ENCODE measurements at regions not wholly inside any gene's neighbourhood (a gene's known extent, or its start where the extent isn't known, plus 50 kb on each side); places are given as distances from the start of the nearest gene placed in this dataset.
"Not testable (repeated sequence)": the region's sequence is repeated elsewhere in the genome, so short reads cannot be mapped to it uniquely, and the experiment has no call there.

DNA sequence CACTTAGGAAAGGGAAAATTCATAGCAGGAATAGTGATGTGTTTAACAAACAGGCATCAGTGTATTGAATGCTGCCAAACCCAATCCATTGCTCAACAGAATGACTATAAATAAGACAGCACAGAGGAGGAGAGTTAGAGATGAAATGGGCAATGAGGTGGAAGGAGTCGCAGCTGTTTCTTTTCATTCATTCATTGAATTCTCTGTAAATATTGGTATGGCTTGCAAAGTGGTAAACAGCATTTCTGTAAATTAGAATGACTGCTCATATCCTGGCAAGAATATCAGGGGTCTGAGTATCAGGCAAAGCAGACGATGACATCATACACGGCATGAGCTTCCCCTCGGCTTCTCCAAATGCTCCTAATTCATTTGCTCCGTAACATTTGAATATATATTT is 703.6 kb upstream of the SLC35B3 start:
- Mint-ChIP-seq H3K4me3 (no peak overlapping the region), H3K27me3 (no peaks in the 10 kb centered on the region), H3K9me3 (peaks cover 1 to 4% of the 10 kb centered on the region in 2 donors), H3K27ac (no peak overlapping the region), H3K4me1 (no peaks in the 10 kb centered on the region), H3K36me3 (no peaks in the 10 kb centered on the region)
- DNase-seq (no peak), ATAC-seq (replicated peaks) (no peak)

DNA sequence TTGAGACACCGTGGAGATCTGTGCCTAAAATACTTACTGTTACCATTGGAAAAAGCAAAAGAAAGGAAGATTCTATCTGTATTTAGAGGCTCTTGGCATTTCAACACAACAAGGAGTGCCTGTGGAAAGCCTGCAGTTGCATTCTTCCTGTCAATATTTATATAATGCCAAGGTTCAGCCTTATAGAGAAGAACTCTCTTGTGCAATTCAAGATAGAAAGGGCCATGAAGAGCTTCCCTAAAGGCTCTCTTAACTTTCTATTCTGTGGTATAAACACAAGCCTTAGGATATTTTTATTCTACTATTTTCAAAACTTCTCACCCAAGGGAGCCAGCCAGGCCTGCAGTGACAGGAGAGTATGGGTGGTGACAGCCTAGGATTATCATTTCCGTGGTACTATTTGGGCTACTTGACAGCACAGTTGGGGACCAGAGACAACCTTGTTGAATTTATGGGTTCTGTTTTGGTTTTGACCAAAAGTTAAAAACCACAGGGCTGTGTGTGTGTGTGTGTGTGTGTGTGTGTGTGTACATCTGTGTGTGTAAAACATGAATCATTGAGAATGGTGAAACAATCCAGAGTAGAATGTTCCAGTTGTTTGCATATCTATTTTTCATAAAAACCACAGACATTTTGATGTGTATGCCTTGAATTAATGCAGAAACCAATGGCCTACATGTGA is 700.9 kb upstream of the SLC35B3 start:
- no peaks in the 10 kb centered on the region for H3K36me3 Mint-ChIP-seq
- no peak overlapping the region for H3K27ac Mint-ChIP-seq
- DNase-seq (no peak), ATAC-seq (replicated peaks) (no peak)
- H3K4me3 Mint-ChIP-seq, result no peak overlapping the region
- H3K9me3 Mint-ChIP-seq, result peaks cover 0 to 4% of the 10 kb centered on the region in 2 donors
- no peaks in the 10 kb centered on the region for H3K27me3 Mint-ChIP-seq
- H3K4me1 Mint-ChIP-seq, result no peaks in the 10 kb centered on the region

DNA sequence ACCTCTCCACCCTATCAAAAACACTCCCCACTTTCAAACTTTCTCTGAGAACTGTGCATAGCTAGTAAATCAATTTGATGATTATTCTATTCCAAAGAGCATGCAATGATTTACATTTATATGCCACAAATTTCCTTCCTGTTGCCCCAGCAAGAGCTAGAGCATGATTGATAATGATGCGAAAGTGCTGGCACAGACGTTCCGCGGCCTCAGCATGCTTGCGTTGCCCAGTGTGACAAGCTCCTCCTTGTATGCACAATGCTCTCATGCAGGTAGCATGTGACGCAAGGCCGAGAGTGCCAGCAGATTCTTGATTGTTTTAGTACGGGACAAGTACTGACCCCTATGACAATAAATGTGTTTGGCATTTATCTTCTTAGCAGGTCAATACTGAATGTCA is 696.3 kb upstream of the SLC35B3 start:
- H3K27ac Mint-ChIP-seq, result no peak overlapping the region

DNA sequence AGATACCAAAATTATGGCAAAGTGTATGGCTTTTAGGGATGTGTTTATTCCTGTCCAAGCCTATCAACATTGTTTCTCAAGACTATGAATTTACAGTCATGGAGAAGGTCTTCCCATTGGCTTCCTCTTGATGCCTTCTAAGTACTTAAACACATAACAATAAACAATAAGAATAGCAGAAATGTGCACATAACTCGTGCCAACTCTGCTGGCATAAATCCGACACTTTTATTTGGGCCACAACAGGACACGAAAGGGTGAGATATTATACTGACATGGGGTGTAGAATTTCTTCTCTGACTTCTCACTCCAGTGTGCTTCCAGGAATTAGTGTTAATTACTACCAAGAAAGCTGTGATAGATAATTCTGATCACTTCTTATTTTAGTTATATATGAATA is 695.9 kb upstream of the SLC35B3 start:
- Mint-ChIP-seq H3K36me3 (no peaks in the 10 kb centered on the region), H3K27me3 (no peaks in the 10 kb centered on the region), H3K4me3 (no peak overlapping the region), H3K4me1 (no peaks in the 10 kb centered on the region), H3K9me3 (no peaks in the 10 kb centered on the region), H3K27ac (no peak overlapping the region)
- no peak for DNase-seq
- ATAC-seq (replicated peaks), result no peak

More for the DNA sequence above, 696.3 kb upstream of the SLC35B3 start:
- ATAC-seq (replicated peaks), result no peak
- no peak overlapping the region for H3K4me3 Mint-ChIP-seq
- no peaks in the 10 kb centered on the region for H3K9me3 Mint-ChIP-seq
- H3K36me3 Mint-ChIP-seq, result no peaks in the 10 kb centered on the region
- no peaks in the 10 kb centered on the region for H3K27me3 Mint-ChIP-seq
- DNase-seq, result no peak
- H3K4me1 Mint-ChIP-seq, result no peaks in the 10 kb centered on the region

DNA sequence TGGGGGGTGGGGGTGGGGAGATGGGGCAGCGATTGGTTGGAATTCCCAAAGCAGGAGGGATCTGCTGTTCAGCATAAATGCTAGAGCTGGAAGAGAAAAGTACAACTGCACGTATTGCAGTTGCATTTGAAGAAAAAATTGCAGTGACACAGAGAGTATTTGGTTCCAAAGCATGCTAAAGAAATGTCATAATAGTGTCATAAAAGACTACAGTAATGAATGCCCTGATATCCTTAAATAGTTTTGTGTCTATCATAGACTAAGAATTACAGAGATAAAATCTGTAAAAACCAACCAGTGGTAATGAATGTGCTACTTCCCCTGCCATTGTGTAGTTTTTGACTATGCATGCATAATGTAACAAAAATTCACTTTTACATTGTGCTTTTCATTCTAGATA is 693.6 kb upstream of the SLC35B3 start:
- Mint-ChIP-seq H3K9me3 (no peaks in the 10 kb centered on the region), H3K27me3 (no peaks in the 10 kb centered on the region), H3K4me3 (no peak overlapping the region), H3K36me3 (no peaks in the 10 kb centered on the region), H3K4me1 (no peaks in the 10 kb centered on the region), H3K27ac (no peak overlapping the region)
- DNase-seq, result no peak
- ATAC-seq (replicated peaks), result no peak

DNA sequence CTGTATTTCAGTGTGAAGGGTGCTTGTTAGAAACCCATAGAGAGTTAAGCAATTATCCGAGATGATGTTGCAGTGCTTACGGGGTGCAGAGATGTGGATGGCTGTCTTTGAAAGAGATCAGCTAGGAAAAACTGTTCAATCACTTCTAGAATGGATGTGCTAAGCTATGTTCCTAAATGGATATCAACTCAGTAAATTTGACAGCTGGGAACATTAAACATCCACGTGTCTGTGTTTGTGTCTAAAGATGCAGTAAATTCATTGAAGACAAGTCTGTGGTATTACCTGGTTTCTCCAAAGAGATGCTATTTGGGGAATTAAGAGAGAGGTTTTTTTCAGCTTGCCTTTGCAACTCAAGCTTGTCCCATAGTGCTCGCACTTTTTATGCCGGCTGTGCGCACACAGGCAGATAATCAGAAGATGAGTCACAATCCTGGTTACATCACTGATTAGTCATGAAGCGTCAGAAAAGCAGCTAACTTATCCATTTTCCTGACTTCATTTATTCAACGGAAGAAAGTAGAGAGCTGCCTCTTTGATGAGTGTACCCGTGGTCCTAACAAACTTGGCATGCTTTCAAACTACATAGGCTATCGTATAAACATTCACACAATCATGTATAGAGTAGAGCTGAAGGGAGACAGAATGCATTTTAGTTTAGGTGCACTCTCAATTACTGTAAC is 691.7 kb upstream of the SLC35B3 start:
- Mint-ChIP-seq H3K27ac (no peak overlapping the region), H3K4me1 (no peaks in the 10 kb centered on the region), H3K36me3 (no peaks in the 10 kb centered on the region), H3K27me3 (no peaks in the 10 kb centered on the region), H3K9me3 (no peaks in the 10 kb centered on the region), H3K4me3 (no peak overlapping the region)
- no peak for DNase-seq
- no peak for ATAC-seq (replicated peaks)

DNA sequence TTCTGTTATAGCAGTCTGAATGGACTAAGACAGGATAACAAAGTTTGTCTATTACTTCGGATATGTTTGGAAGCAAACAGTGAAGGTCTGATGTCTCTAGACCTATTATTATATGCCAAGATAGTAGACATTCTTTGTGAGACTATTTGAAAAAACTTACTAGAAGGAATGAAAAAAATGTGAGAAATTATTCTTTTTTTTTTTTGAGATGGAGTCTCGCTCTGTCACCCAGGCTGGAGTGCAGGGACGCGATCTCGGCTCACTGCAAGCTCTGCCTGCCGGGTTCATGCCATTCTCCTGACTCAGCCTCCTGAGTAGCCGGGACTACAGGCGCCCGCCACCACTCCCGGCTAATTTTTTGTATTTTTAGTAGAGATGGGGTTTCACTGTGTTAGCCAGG is 690.7 kb upstream of the SLC35B3 start:
- H3K4me1 Mint-ChIP-seq; H3K27ac Mint-ChIP-seq; ATAC-seq (replicated peaks); H3K36me3 Mint-ChIP-seq; H3K27me3 Mint-ChIP-seq; H3K4me3 Mint-ChIP-seq; H3K9me3 Mint-ChIP-seq; DNase-seq: not testable (repeated sequence)

DNA sequence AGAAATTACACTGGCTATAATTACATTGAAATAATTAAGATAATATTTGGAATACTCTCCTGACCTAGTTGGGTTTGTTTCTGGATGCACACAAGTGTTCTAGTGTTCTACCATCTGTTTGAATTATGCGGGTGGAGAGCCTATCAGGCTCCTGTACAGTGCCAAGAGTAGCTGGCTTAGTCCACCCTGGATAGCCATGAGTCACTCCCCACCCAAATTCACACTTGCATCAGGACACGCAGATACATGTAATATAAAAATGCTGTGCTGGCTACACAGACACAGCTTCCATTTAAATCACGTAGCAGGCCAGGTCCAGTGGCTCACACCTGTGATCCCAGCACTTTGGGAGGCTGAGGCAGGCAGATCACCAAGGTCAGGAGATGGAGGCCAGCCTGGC is 686.2 kb upstream of the SLC35B3 start:
- no peaks in the 10 kb centered on the region for H3K4me1 Mint-ChIP-seq

DNA sequence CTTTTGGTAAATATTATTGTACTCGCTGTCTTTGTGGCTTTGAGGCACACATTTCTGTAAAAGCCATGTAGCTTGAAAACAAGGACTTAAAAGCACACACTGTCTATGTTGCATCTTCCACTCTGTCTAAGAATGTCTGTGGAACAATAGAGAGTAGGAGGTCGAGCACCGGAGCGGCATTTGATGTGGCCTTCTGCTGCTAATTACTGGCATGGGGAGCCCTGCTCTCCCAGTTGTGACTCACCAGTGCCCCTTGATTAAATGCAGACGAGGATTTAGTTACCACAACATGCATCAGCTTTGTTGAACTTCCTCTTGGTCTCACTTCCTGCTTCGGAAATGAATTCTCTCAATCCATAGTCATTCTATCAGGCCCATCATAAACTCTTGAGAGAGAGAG is 680.7 kb upstream of the SLC35B3 start:
- Mint-ChIP-seq H3K27ac (no peak overlapping the region), H3K9me3 (peaks cover 0 to 1% of the 10 kb centered on the region in 2 donors), H3K4me1 (no peaks in the 10 kb centered on the region), H3K36me3 (no peaks in the 10 kb centered on the region), H3K4me3 (no peak overlapping the region), H3K27me3 (no peaks in the 10 kb centered on the region)
- DNase-seq (no peak), ATAC-seq (replicated peaks) (no peak)

More for the DNA sequence above, 686.2 kb upstream of the SLC35B3 start:
- no peaks in the 10 kb centered on the region for H3K27me3 Mint-ChIP-seq
- ATAC-seq (replicated peaks) (no peak), DNase-seq (no peak)
- H3K4me3 Mint-ChIP-seq, result no peak overlapping the region
- no peaks in the 10 kb centered on the region for H3K36me3 Mint-ChIP-seq
- no peaks in the 10 kb centered on the region for H3K9me3 Mint-ChIP-seq
- H3K27ac Mint-ChIP-seq, result no peak overlapping the region

DNA sequence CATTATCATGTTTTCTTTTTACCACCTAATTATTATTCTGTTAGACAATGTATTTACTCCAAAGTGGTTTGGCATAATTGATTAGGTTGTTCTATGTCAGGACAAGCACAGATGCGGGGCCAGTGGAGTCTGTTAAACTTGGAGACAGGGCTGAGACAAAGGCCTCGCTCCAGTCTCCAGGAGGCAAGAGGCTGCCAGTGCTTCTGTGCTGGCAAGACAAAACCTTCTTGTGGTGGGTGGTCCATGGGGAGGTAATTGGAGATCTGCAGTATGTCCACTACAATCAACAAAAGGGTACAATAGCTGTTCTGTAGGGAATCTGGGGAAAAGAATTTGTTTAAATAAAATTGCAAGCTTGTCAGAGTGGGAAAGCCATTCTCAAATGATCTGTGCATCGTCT is 677.2 kb upstream of the SLC35B3 start:
- no peaks in the 10 kb centered on the region for H3K4me1 Mint-ChIP-seq
- no peak overlapping the region for H3K27ac Mint-ChIP-seq
- no peak for DNase-seq
- no peaks in the 10 kb centered on the region for H3K27me3 Mint-ChIP-seq
- H3K36me3 Mint-ChIP-seq, result no peaks in the 10 kb centered on the region
- no peak for ATAC-seq (replicated peaks)
- peaks cover 0 to 1% of the 10 kb centered on the region in 2 donors for H3K9me3 Mint-ChIP-seq
- no peak overlapping the region for H3K4me3 Mint-ChIP-seq

DNA sequence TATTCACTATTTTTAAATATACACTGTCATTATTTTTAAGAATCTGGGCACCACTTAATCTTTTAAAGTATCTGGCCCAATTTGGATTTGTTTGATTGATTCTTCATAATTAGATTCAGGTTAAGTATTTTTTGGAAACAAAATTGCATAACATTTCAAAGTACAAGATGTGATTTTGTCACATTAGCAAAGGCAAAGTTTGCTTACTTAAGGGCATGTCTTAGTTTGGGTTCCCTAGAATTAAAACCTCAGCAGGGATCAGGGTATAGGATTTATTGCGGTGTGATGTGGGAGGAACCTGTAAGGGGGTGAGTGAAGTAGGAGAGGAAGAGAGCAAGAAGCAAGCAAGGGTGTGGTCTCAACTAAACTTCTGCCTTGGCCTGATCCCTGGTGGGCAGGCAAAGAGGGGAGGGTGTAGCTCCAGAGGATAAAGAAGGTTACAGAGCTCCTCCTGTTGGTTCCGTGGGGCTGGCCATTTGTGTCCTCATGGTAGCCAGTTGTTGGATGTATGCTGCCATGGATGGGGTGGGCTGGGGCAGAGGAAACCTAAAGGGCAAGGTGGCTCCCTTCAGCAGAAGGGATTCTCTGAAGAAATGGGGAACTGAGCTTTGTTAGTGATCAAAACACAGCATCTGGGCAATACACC is 668.7 kb upstream of the SLC35B3 start:
- no peak for DNase-seq
- Mint-ChIP-seq H3K4me1 (no peaks in the 10 kb centered on the region), H3K4me3 (no peak overlapping the region), H3K27ac (no peak overlapping the region), H3K27me3 (no peaks in the 10 kb centered on the region), H3K36me3 (no peaks in the 10 kb centered on the region), H3K9me3 (peaks cover 0 to 6% of the 10 kb centered on the region in 2 donors)
- no peak for ATAC-seq (replicated peaks)

DNA sequence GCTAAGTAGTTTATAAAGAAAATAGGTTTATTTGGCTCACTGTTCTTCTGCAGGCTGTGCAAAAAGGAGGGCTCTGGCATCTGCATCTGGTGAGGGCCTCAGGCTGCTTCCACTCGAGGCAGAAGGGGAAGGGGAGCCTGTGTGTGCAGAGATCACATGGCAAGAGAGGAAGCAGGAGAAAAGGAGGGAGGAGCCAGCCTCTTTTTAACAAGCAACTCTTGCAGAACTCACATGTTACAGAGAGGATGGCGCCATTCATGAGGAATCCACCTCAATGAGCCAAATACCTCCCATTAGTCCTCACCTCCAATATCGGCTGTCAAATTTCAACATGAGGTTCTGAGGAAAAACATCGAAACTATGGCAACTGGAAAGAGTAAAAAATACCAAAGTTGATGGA is 666.6 kb upstream of the SLC35B3 start:
- no peaks in the 10 kb centered on the region for H3K36me3 Mint-ChIP-seq
- DNase-seq (no peak), ATAC-seq (replicated peaks) (no peak)
- H3K27me3 Mint-ChIP-seq, result no peaks in the 10 kb centered on the region
- no peak overlapping the region for H3K4me3 Mint-ChIP-seq
- H3K9me3 Mint-ChIP-seq, result peaks cover 0 to 6% of the 10 kb centered on the region in 2 donors
- no peaks in the 10 kb centered on the region for H3K4me1 Mint-ChIP-seq
- H3K27ac Mint-ChIP-seq, result no peak overlapping the region

DNA sequence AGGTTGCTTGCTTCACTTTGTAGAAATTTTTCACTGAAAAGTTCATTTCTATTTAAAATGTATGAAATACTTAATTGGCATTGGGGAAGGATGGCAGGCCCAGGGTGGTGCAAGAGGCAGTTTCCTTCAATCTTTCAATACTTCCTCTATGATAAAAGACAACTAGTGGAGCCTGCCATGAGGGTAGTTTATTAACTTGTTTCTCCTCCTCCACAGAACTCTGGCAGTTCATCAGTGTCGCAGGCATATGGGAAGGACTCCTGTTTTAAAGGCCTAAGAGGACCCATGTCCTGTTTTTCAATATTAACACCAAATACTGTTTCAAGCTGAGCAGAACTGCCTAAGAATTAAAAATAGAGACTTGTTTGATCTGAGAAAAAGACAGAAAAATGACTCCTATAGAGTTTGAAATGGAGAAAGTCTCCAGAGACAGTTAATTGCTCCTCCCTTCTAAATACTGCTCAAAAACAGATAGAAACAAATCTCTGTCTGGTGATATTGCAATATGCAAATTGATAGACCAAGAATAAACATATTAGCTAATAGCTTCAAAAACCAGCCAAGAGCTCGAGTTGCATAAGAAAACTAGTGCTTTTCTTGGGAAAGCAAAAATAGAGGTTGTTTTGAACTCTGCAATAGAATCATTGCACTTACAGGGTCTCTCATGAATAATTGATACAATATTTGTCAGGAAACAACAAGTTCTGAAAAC is 665.7 kb upstream of the SLC35B3 start:
- no peak for DNase-seq
- Mint-ChIP-seq H3K4me3 (no peak overlapping the region), H3K27me3 (no peaks in the 10 kb centered on the region), H3K36me3 (no peaks in the 10 kb centered on the region), H3K4me1 (no peaks in the 10 kb centered on the region), H3K27ac (no peak overlapping the region), H3K9me3 (peaks cover 0 to 6% of the 10 kb centered on the region in 2 donors)
- no peak for ATAC-seq (replicated peaks)

DNA sequence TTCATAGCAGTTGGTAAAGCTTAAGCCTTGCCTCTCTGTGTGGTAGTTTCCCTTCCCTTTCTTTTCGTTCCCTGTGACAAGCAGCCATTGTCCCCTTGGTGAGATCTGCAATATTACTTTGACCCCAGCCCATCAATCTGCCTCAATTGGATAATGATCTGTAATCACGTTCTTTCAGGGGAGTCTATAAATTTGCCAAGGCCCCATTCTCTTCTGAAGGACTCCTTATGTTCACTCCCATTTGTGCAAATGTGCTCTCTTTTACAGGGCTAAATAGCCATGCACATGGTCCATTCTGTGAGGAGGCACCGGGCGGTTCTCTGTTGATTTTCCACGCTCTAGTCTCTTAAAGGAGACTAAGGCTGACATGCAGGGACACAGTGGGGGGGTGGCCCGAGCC is 660.4 kb upstream of the SLC35B3 start:
- no peaks in the 10 kb centered on the region for H3K4me1 Mint-ChIP-seq
- H3K4me3 Mint-ChIP-seq, result no peak overlapping the region
- H3K27me3 Mint-ChIP-seq, result no peaks in the 10 kb centered on the region
- no peak overlapping the region for H3K27ac Mint-ChIP-seq
- H3K9me3 Mint-ChIP-seq, result peaks cover 0 to 6% of the 10 kb centered on the region in 2 donors
- ATAC-seq (replicated peaks), result no peak
- H3K36me3 Mint-ChIP-seq, result no peaks in the 10 kb centered on the region
- no peak for DNase-seq

All from stimulated activated naive B cell treated with anti-CD40 and anti-IgM and Interleukin-4, amounts not matched to agents 10 μg/mL and 1 μg/mL and 100 μg/mL, for 72 hours (primary cell).